Astrocyte of the spinal cord (primary cell): ENCODE measurements at regions not wholly inside any gene's neighbourhood (a gene's known extent, or its start where the extent isn't known, plus 50 kb on each side); places are given as distances from the start of the nearest gene placed in this dataset.

Experiments used
- DNase-seq: peaks from one replicate; pipeline ENCODE4 v3.0.0; 2011; ENCODE audit warnings: low read depth, low spot score
- H3K4me3 ChIP-seq: 2 replicates; pipeline ENCODE4 v1.5.1; 2011; ENCODE audit warnings: low read depth, mild to moderate bottlenecking, low read length, moderate library complexity
- in situ Hi-C: cut with HindIII; loops from 2 replicates; pipeline ENCODE4 v1.10.0; 2017; ENCODE audit warnings: low sequenced_read_pairs
- TF ChIP-seq, protein P1 (sequence below): IDR thresholded peaks from 2 replicates; pipeline ENCODE4 v1.5.1; 2012; ENCODE audit warnings: low read depth, mild to moderate bottlenecking, low read length, inconsistent platforms

GRCh38 chr12:126907900-126908764 is 1358.8 kb upstream of the TMEM132C start:
- TF ChIP-seq, protein P1, sequence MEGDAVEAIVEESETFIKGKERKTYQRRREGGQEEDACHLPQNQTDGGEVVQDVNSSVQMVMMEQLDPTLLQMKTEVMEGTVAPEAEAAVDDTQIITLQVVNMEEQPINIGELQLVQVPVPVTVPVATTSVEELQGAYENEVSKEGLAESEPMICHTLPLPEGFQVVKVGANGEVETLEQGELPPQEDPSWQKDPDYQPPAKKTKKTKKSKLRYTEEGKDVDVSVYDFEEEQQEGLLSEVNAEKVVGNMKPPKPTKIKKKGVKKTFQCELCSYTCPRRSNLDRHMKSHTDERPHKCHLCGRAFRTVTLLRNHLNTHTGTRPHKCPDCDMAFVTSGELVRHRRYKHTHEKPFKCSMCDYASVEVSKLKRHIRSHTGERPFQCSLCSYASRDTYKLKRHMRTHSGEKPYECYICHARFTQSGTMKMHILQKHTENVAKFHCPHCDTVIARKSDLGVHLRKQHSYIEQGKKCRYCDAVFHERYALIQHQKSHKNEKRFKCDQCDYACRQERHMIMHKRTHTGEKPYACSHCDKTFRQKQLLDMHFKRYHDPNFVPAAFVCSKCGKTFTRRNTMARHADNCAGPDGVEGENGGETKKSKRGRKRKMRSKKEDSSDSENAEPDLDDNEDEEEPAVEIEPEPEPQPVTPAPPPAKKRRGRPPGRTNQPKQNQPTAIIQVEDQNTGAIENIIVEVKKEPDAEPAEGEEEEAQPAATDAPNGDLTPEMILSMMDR: no peak
- no peak for DNase-seq
- in situ Hi-C loops: no loop called here
- H3K4me3 ChIP-seq: no peak overlapping the region

GRCh38 chr12:126908765-126909142 is 1358.2 kb upstream of the TMEM132C start:
- in situ Hi-C loops: no loop called here

GRCh38 chr12:126910570-126910969 is 1356.4 kb upstream of the TMEM132C start:
- H3K4me3 ChIP-seq: no peak overlapping the region
- TF ChIP-seq, protein P1: no peak
- in situ Hi-C loops: no loop called here
- DNase-seq: no peak

More at GRCh38 chr12:126908765-126909142, 1358.2 kb upstream of the TMEM132C start:
- no peak overlapping the region for H3K4me3 ChIP-seq
- DNase-seq: no peak
- TF ChIP-seq, protein P1: no peak

DNA sequence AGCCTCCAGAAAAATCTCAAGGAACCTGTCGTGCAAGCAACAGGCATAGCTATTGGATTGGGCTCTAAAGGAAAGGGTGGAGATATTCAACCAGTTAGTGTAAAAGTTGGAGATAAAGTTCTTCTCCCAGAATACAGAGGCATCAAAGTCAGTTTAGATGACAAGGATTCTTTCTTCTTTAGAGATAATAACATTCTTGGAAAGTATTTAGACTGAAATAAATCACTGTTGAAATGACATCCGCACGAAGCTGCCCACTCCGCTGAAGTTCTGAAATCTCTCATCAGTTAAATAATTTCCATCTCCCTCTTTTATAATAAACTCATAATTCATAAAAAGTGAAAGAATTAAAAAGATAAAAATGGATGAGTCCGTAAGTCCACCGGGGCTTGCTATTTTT is 1354.9 kb upstream of the TMEM132C start:
- no peak for DNase-seq
- H3K4me3 ChIP-seq: no peak overlapping the region
- TF ChIP-seq, protein P1: no peak
- in situ Hi-C loops: no loop called here

DNA sequence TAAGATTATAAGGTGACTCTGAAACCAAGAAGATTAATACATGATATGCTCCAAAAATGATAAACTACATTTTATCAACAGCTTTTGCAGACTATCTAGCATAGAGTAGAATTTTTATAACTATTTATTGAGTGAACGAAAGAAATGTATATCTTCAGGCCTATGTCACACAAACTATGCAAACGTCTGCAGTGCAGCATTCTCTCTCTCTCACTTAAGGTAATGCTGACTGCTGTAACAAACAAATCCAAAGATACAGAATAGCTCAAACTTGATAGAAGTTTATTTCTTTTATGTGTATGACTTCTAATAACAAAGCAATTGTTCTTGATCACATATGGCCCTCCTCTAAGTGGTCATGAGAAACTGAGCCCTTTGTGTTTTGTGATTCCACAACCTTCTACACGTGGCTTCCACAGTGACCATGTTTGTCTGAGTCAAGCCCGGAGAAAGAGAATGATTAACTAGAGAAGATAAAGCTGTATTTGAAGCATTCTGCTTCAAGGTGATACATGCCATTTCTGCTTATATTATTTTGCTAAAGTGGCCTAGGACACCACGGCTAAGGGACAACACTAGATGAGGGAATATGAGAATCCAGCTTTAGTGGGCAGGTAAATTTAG is 1352.7 kb upstream of the TMEM132C start:
- DNase-seq: no peak
- TF ChIP-seq, protein P1: no peak
- no peak overlapping the region for H3K4me3 ChIP-seq
- in situ Hi-C loops: no loop called here

- DNase-seq: no peak
- TF ChIP-seq, protein P1: no peak
- no peak overlapping the region for H3K4me3 ChIP-seq
- in situ Hi-C loops: no loop called here
These were observed 1351.7 kb upstream of the TMEM132C start for GRCh38 chr12:126915309-126915708.
